Fibroblast of the aortic adventitia (primary cell): ENCODE measurements at regions not wholly inside any gene's neighbourhood (a gene's known extent, or its start where the extent isn't known, plus 50 kb on each side); places are given as distances from the start of the nearest gene placed in this dataset.

Experiments used
- DNase-seq: peaks from one replicate; pipeline ENCODE4 v3.0.0-alpha.2; 2010; ENCODE audit warnings: low read depth
- H3K4me3 ChIP-seq: 2 replicates; pipeline ENCODE4 v1.5.1; 2011; ENCODE audit warnings: low read depth, mild to moderate bottlenecking, control low read depth, low read length, moderate library complexity
- TF ChIP-seq, protein P1 (sequence below): IDR thresholded peaks from 2 replicates; pipeline ENCODE4 v1.5.1; 2011; ENCODE audit warnings: mild to moderate bottlenecking, low read length, control low read depth, inconsistent platforms; ENCODE audit not compliant: insufficient read depth

DNA sequence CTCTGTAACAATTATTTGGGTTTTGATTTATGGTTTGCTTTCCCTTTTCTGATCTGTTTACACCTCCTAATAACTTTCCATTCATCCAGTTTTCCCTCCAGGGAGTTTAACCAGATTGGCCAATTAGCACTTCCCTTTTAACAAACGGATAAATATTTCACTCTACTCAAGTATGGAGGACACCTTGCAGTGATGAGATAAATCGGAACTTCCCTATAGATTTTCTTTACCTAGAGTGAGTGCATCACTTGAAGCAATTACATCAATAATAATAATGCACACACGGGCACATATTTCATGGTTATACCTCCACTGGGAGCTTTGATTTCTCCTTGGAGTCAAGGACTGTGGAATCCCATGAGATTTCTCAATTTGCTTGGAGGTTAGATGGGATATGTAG lies 239.1 kb upstream of the CFAP20DC start:
- TF ChIP-seq, protein P1, sequence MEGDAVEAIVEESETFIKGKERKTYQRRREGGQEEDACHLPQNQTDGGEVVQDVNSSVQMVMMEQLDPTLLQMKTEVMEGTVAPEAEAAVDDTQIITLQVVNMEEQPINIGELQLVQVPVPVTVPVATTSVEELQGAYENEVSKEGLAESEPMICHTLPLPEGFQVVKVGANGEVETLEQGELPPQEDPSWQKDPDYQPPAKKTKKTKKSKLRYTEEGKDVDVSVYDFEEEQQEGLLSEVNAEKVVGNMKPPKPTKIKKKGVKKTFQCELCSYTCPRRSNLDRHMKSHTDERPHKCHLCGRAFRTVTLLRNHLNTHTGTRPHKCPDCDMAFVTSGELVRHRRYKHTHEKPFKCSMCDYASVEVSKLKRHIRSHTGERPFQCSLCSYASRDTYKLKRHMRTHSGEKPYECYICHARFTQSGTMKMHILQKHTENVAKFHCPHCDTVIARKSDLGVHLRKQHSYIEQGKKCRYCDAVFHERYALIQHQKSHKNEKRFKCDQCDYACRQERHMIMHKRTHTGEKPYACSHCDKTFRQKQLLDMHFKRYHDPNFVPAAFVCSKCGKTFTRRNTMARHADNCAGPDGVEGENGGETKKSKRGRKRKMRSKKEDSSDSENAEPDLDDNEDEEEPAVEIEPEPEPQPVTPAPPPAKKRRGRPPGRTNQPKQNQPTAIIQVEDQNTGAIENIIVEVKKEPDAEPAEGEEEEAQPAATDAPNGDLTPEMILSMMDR, result no peak
- no peak overlapping the region for H3K4me3 ChIP-seq
- no peak for DNase-seq

GRCh38 chr3:59286791-59287531 lies 237.1 kb upstream of the CFAP20DC start:
- no peak overlapping the region for H3K4me3 ChIP-seq
- TF ChIP-seq, protein P1, result no peak
- DNase-seq, result peak; percentile 21

DNA sequence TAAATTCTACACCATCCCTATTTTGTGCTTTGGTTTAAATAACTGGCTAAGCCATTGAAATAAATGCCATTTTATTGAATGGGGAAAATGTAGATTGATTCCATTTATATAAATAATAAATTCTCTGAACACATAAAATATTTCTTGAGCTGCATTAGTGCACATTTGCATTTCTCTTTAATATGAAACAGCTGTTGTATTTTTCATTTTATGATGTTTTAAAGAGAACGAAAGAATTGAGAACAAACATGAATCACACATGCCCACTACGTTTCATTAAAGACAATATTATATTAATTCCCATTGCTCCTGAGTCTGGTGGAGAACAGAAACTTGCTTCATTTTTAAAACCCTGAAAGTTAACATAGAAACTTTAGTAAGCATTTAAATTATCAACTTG lies 235.7 kb upstream of the CFAP20DC start:
- TF ChIP-seq, protein P1, result no peak
- no peak for DNase-seq
- no peak overlapping the region for H3K4me3 ChIP-seq

DNA sequence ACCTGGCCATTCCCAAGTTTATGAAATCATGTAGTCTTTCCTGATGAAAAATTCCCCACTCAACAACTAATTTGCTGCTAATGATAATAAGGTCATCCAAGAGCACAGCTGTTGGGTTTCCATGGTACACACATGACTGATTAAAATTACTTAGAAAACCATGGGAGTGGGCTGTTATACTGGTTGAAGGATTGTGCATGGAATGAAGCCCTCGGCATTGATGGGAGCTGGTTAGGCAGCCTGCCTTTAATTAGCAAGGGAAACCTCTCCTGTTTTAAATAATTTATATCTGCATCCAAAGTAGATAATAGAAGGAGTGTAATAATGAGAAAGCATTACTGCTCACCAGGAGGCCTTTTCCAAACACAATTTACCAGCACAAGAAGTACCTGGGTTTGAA lies 235.1 kb upstream of the CFAP20DC start:
- H3K4me3 ChIP-seq, result no peak overlapping the region
- no peak for DNase-seq
- TF ChIP-seq, protein P1, result no peak

DNA sequence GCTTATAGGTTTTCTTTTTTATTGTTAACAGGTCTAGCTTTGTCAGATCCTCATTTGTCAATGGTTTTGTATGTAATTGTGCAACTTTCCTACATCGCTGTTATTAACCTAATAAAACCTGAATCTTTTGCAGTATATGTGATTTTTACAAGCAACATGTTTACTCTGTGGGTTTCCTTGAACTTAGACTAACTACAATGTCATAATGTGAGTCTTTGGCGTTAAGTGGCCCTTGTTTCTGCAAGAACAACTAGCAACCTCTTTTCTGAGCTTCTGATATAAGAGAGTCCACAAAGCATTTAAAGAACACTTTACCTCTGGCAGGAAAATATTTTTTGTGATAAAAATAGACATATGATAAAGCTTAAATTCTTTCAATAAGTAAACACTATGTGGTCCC lies 230.3 kb upstream of the CFAP20DC start:
- no peak for DNase-seq
- H3K4me3 ChIP-seq, result no peak overlapping the region
- TF ChIP-seq, protein P1, result no peak

DNA sequence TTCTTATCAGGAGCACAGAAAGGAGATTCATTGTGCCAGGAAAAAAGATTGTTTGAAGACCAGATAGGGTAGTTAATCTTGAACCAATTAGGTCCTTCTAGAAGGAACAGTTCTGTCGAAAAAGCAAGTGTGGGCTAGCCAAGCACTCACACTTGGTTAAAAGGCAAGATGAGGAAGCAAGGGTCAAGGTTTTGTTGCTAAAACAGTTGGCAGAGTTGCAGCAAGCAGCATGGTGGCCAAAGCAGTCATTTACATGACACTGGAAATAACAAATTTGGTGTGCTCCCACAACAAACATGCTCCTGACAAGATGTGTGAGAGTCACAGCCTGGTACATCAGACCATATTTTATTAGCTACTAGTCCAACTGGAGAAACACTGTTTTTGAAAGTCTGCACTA lies 228.0 kb upstream of the CFAP20DC start:
- no peak overlapping the region for H3K4me3 ChIP-seq
- TF ChIP-seq, protein P1, result no peak
- no peak for DNase-seq

DNA sequence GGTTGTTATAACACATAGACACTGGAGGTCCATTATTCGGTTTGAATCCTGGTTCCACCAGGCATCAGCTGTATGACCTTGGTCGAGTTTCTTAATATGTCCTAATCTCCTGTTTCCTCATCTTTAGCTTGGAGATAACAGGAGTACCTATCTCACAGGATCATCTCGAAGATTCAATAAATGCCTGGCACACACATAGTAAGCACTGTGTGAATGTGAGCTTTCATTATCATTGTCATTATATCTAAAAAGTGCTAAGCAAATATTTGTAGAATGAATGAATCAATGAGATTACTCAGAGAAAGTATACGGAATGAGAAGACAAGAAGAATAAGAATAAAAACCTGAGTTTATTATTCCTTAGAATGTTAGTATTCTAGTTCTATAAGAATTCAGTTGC lies 227.4 kb upstream of the CFAP20DC start:
- TF ChIP-seq, protein P1, result no peak
- DNase-seq, result no peak
- H3K4me3 ChIP-seq, result no peak overlapping the region
